Hippocampal formation (tissue), 2 donors: ENCODE measurements at regions not wholly inside any gene's neighbourhood (a gene's known extent, or its start where the extent isn't known, plus 50 kb on each side); places are given as distances from the start of the nearest gene placed in this dataset.

ENCODE experiments used
- DNase-seq, 2 donors: peaks; one replicate each; lab custom pipeline; 2025; lab: John Stamatoyannopoulos, UW

- DNase-seq, result no peak
Observed at GRCh38 chr1:238196516-238196915, 305.8 kb upstream of the ZP4 start.

- DNase-seq, result no peak
Observed at GRCh38 chr1:238191170-238191569, 300.4 kb upstream of the ZP4 start.

DNA sequence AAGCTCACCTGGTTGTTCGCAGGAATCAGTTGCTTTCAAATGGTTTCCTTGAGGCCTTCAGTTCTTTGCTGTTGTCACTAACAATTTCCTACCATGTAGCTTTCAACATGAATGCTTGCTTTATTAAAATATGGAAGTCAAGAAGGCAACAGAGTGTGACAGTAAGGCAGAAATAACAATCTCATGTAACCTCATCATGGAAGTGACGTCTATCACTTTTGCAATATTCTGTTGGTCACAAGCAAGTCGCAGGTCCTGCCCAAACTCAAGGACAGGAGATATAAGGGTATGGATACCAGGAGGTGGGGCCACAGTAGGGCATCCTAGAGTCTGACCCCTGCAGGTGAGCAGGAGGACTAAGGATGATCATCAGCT lies 296.8 kb upstream of the ZP4 start:
- no peak for DNase-seq

GRCh38 chr1:238186887-238187574 lies 296.3 kb upstream of the ZP4 start:
- no peak for DNase-seq

DNA sequence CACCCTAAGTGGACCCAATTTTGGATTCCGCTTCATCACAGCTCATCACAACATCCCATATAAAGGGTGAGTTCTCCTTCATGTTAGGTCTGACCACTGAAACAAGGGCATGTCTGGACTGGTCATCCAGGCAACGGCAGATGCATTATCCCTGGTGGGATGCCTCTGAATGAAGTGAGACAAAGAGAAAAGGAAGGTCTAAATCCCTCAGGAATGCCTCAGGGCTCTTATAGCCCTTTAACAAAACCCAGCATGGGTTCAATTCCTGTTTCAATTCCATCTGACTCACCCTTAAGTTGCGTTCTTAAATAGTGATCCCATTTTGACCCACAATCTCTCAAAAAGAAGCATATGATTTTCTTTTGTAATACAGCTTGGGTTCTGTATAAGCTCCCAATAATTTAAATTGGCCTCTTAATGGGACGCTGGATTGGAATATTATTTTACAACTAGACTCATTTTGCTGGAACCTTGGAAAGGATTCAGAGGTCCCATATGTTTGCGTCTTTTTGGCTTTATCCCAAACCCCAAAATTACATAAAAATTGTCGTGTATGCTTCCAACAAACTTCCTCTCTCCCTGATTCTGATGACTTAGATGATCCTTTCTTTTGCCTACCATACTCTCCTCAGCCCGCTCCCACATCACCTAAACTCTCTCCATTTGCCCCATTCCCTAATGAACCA lies 287.4 kb upstream of the ZP4 start:
- no peak for DNase-seq

DNA sequence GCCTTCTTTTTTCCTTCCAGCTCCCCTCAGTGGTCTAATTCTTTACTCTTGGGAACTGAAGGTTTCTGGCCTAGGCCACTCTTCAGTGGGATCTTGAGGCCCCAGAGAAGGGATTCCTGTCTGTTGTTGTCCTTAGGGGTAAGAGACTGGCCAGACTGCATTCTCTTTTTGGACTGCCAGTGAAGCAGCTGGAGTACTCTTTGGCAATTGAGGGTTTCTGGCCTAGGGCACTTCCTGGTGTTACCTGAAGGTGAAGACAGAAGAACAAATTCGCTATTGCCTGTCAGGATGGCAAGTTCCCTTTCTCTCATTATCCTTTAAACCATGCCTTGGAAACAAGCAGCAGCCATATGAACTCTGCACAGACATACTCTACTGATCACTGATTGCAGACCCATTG lies 286.6 kb upstream of the ZP4 start:
- no peak for DNase-seq

- DNase-seq, result no peak
Observed at GRCh38 chr1:238176441-238176840, 285.7 kb upstream of the ZP4 start.

- no peak for DNase-seq
Observed at GRCh38 chr1:238171985-238172384, 281.3 kb upstream of the ZP4 start.

- no peak for DNase-seq
Observed at GRCh38 chr1:238161955-238162354, 271.2 kb upstream of the ZP4 start.

DNA sequence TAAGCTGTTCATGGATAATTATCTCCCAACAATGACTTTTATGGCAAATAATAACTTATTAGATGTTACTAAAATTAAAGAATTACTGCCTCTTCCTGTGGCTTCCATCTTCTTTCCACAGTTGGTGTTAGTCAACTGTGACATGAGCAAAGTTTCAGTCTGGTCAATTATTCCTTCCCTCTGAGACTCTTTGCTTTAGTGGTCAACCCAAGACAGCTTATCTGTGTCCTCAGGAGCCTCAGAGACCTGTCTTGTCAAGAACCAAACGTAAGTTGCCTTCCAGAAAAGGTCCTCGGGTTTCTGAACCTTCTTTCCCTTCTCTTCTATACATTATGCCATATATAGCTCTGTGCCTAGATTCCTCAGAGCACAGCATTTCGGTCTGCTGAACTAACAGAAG lies 263.2 kb upstream of the ZP4 start:
- no peak for DNase-seq

GRCh38 chr1:238153253-238153652 lies 262.5 kb upstream of the ZP4 start:
- no peak for DNase-seq

- DNase-seq, result no peak
Observed at GRCh38 chr1:238152119-238152518, 261.4 kb upstream of the ZP4 start.

DNA sequence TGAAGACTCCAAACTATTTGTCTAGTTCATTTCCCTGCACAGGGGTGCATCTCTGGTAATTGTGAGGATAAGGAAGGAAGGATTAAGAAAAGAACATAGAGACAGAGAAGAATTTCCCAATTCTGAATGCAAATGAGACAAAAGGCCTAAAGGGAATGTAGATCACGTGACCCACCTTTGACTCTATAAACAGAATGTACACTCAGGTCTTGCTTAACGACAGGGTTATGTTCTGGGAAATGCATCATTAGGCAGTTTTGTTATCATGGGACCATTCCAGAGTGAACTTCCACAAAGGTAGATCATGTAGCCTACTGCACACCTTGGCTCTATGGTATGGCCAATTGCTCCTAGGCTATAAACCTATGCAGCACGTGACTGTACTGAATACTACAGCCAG lies 252.3 kb upstream of the ZP4 start:
- DNase-seq, result no peak

DNA sequence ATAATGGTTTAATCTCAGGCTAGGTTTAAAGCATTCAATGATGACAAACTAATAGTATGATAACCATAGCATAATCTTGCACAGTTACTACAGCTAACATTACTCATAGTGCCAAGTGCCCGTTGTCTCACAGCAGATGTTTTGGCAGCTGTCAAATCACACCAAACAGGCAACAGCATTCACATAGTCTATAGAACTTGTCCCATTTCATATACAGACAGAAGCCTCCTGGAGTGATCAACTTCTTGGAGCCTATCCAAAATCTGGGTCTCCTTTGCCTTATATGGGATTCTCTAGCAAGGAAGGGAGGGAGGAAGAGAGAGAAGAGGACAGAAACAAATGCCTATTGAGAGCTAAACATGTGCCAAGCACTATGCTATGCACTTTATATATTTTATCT lies 250.6 kb upstream of the ZP4 start:
- DNase-seq, result no peak

GRCh38 chr1:238139713-238140112 lies 249.0 kb upstream of the ZP4 start:
- DNase-seq, result no peak

DNA sequence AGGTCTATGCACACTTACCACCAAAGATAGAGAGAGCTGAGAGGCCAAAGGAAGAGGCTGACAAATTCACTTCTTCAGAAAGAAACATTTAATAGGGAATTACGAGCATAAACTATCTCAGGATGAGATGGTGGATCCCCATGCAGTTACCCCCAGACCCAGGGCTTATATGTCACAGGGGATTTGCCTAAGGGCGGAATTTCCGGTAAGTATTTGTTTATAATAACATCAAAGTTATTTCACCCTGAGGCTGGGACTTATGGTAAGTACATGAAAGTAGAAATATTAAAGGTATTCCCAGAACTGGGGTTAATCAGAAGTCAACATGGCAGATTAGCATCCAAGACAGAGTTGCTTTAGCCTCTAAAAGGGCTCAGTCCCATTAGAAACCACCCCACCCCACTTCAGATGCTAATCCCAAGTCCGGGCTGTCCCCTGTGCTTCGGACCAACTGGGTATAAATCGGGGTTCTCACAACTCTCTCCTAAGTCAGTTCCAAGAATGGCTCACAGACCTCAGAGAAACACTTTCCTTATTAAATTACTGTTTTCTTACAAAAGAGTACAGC lies 247.4 kb upstream of the ZP4 start:
- DNase-seq, result no peak

- DNase-seq, result no peak
Observed at GRCh38 chr1:238135708-238136664, 245.3 kb upstream of the ZP4 start.

GRCh38 chr1:238129677-238130076 lies 239.0 kb upstream of the ZP4 start:
- no peak for DNase-seq

DNA sequence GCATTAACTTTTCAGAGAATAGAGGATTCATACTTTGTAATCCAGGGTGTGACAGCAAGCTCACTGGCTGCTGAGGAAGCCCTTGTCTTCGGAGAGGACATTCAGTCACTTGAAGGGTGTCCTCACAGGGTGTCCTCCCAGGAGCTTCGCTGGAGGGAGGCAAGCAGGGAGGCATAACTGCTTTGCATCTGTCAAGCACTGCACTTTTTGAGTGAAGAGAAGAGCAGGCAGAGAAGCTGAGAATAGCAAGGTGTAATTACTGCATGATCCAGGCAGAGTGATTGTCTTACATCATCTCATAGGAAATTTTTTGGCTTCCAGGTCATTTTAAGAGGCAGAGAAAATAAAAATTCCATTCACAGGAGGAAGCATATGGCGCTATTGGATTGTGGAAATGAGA lies 232.5 kb upstream of the ZP4 start:
- no peak for DNase-seq

DNA sequence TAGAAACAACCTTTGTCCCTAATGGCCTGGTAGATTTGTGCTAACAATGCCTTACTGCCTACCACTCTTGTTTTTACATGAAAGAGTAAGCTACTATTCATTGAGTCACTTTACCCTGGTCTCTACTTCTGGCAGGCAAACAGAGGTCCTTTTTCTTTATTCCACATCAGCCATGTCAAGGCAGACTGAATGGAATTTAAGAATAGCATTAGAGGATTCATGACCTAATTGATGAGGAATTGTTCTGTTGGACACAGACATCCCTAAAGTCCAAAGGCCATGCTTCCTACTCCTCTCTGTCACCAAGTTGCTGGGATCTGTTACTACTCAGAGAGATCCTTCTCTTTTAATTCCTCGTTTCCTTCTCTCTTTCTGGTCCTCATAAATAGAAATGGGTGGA lies 229.1 kb upstream of the ZP4 start:
- DNase-seq, result no peak

GRCh38 chr1:238119060-238119459 lies 228.3 kb upstream of the ZP4 start:
- DNase-seq, result no peak

- DNase-seq, result no peak
Observed at GRCh38 chr1:238115852-238116251, 225.1 kb upstream of the ZP4 start.
